H1 (cell line): ENCODE measurements at regions not wholly inside any gene's neighbourhood (a gene's known extent, or its start where the extent isn't known, plus 50 kb on each side); places are given as distances from the start of the nearest gene placed in this dataset.

Experiments used
- CTCF ChIA-PET: fragments of 300-600 bp; sonication (Branson Sonifier 250); formaldehyde crosslinking; loops from one replicate; lab custom pipeline; 2021; ENCODE audit not compliant: partially characterized antibody; lab: Charles Lee
- POLR2A ChIA-PET: fragments of 300-600 bp; sonication (Branson Sonifier 250); formaldehyde crosslinking; loops from one replicate; lab custom pipeline; 2021; ENCODE audit warnings: inconsistent platforms; ENCODE audit not compliant: partially characterized antibody; lab: Charles Lee
- DNase-seq, 2 experiments: peaks; one replicate each; pipeline versions ENCODE4 v3.0.0 to v3.0.0-alpha.2; 2010 to 2022; ENCODE audit warnings: low spot score in 2 of 2, low read depth in 1 of 2, mixed read lengths in 1 of 2
- FAIRE-seq: peaks from 2 replicates; lab custom pipeline; 2011; peaks lifted over from hg19 to GRCh38; lab: Jason Lieb, UNC
- H2AFZ ChIP-seq: 2 replicates; pipeline ENCODE4 v1.8.1; 2012; ENCODE audit warnings: low read length, inconsistent platforms
- H2AK5ac ChIP-seq: 2 replicates; pipeline ENCODE4 v1.6.1; 2013; ENCODE audit warnings: low read depth, low read length
- H2BK120ac ChIP-seq: replicated peaks from 2 replicates; pipeline ENCODE3; 2013; ENCODE audit warnings: low read depth, low read length, inconsistent platforms
- H2BK12ac ChIP-seq: 2 replicates; pipeline ENCODE4 v1.6.1; 2013; ENCODE audit warnings: low read depth, low read length
- H2BK15ac ChIP-seq: 2 replicates; pipeline ENCODE4 v1.6.1; 2013; ENCODE audit warnings: low read length
- H2BK20ac ChIP-seq: 2 replicates; pipeline ENCODE4 v1.6.1; 2013; ENCODE audit warnings: low read length
- H2BK5ac ChIP-seq: 2 replicates; pipeline ENCODE4 v1.6.1; 2013; ENCODE audit warnings: low read depth, low read length
- H3K14ac ChIP-seq: 2 replicates; pipeline ENCODE4 v1.6.1; 2013; ENCODE audit warnings: inconsistent platforms; ENCODE audit not compliant: insufficient read length
- H3K18ac ChIP-seq: 2 replicates; pipeline ENCODE4 v1.6.1; 2013; ENCODE audit warnings: low read length; ENCODE audit errors: extremely low read depth
- H3K23ac ChIP-seq: 2 replicates; pipeline ENCODE4 v1.6.1; 2013; ENCODE audit warnings: inconsistent platforms; ENCODE audit not compliant: insufficient read length
- H3K23me2 ChIP-seq: 2 replicates; pipeline ENCODE4 v1.6.1; 2013; ENCODE audit warnings: low read depth, low read length
- H3K27ac ChIP-seq: 2 replicates; pipeline ENCODE4 v1.6.1; 2011; ENCODE audit warnings: low read depth, low read length, inconsistent platforms
- H3K27me3 ChIP-seq, 4 experiments: replicated peaks in 1 of 4; 1 replicate in 1 of 4; 2 replicates in 3 of 4; pipeline versions ENCODE4 v1.6.1 to v1.8.1; 2011 to 2013; ENCODE audit warnings: low read length in 3 of 4, mild to moderate bottlenecking in 3 of 4, inconsistent platforms in 2 of 4, mixed read lengths in 2 of 4, moderate library complexity in 1 of 4; ENCODE audit not compliant: control insufficient read depth in 3 of 4, insufficient read depth in 3 of 4; ENCODE audit errors: extremely low read depth in 1 of 4
- H3K36me3 ChIP-seq, 4 experiments: 2 replicates each; pipeline versions ENCODE4 v1.6.1 to v1.8.1; 2011 to 2013; ENCODE audit warnings: mild to moderate bottlenecking in 4 of 4, low read length in 3 of 4, moderate library complexity in 2 of 4, control low read depth in 1 of 4, inconsistent platforms in 1 of 4; ENCODE audit not compliant: insufficient read depth in 4 of 4, control insufficient read depth in 2 of 4
- H3K4ac ChIP-seq: replicated peaks from 2 replicates; pipeline ENCODE3; 2013; ENCODE audit warnings: low read length, low read depth, mixed read lengths, inconsistent platforms; ENCODE audit not compliant: insufficient read length
- H3K4me1 ChIP-seq, 4 experiments: replicated peaks in 1 of 4; 1 replicate in 1 of 4; 2 replicates in 3 of 4; pipeline versions ENCODE4 v1.6.1 to v1.8.1; 2011 to 2013; ENCODE audit warnings: low read length in 3 of 4, inconsistent platforms in 2 of 4, mixed read lengths in 1 of 4; ENCODE audit not compliant: insufficient read depth in 4 of 4, control insufficient read depth in 3 of 4
- H3K4me2 ChIP-seq, 2 experiments: 2 replicates each; pipeline versions ENCODE4 v1.6.1 to v1.8.1; 2011 to 2013; ENCODE audit warnings: low read depth in 2 of 2, low read length in 2 of 2, control low read depth in 1 of 2, inconsistent platforms in 1 of 2, mild to moderate bottlenecking in 1 of 2; ENCODE audit not compliant: insufficient read depth in 1 of 2
- H3K4me3 ChIP-seq, 4 experiments: fragments of 200-600, 300-600 bp in 1 of 4; sonication (generic), shearing (Covaris generic), sonication (Bioruptor Twin) in 1 of 4; 2 replicates each; pipeline versions ENCODE4 v1.5.1 to v1.8.1; 2011 to 2016; ENCODE audit warnings: low read length in 4 of 4, low read depth in 3 of 4, control low read depth in 2 of 4, inconsistent platforms in 2 of 4, mild to moderate bottlenecking in 2 of 4, mixed read lengths in 1 of 4, moderate library complexity in 1 of 4; ENCODE audit not compliant: insufficient read depth in 2 of 4; ENCODE audit errors: extremely low read depth in 1 of 4
- H3K56ac ChIP-seq: replicated peaks from 2 replicates; pipeline ENCODE3; 2013; ENCODE audit warnings: low read depth, mild to moderate bottlenecking, mixed read lengths, low read length, inconsistent platforms; ENCODE audit not compliant: insufficient read length
- H3K79me1 ChIP-seq: 2 replicates; pipeline ENCODE4 v1.6.1; 2013; ENCODE audit warnings: low read depth, low read length, control low read depth
- H3K79me2 ChIP-seq, 2 experiments: 2 replicates each; pipeline versions ENCODE4 v1.6.1 to v1.8.1; 2012 to 2013; ENCODE audit warnings: low read length in 2 of 2, mild to moderate bottlenecking in 2 of 2, inconsistent platforms in 1 of 2; ENCODE audit not compliant: insufficient read depth in 2 of 2, control insufficient read depth in 1 of 2
- H3K9ac ChIP-seq, 4 experiments: replicated peaks in 1 of 4; 1 replicate in 1 of 4; 2 replicates in 3 of 4; pipeline versions ENCODE4 v1.6.1 to v1.8.1; 2011 to 2013; ENCODE audit warnings: low read depth in 3 of 4, low read length in 3 of 4, control low read depth in 2 of 4, mild to moderate bottlenecking in 2 of 4, moderate library complexity in 2 of 4, inconsistent platforms in 1 of 4; ENCODE audit errors: extremely low read depth in 1 of 4
- H3K9me3 ChIP-seq, 2 experiments: 2 replicates each; pipeline versions ENCODE4 v1.6.1 to v1.8.1; 2012 to 2013; ENCODE audit warnings: mild to moderate bottlenecking in 2 of 2, moderate library complexity in 2 of 2, control low read depth in 1 of 2, inconsistent platforms in 1 of 2, low read depth in 1 of 2, low read length in 1 of 2, mixed read lengths in 1 of 2; ENCODE audit not compliant: insufficient read depth in 2 of 2
- H4K20me1 ChIP-seq, 2 experiments: replicated peaks in 1 of 2; 2 replicates each; pipeline versions ENCODE3 to v1.8.1; 2011 to 2013; ENCODE audit warnings: inconsistent platforms in 2 of 2, low read length in 2 of 2, mild to moderate bottlenecking in 1 of 2; ENCODE audit not compliant: insufficient read depth in 2 of 2, control insufficient read depth in 1 of 2
- H4K5ac ChIP-seq: 2 replicates; pipeline ENCODE4 v1.6.1; 2013; ENCODE audit warnings: low read length, low read depth, mixed read lengths, inconsistent platforms; ENCODE audit not compliant: insufficient read length
- H4K8ac ChIP-seq: 2 replicates; pipeline ENCODE4 v1.8.0; 2013; ENCODE audit warnings: mild to moderate bottlenecking, moderate library complexity, low read length, inconsistent platforms; ENCODE audit not compliant: insufficient read depth; ENCODE audit errors: extremely low read depth
- H4K91ac ChIP-seq: replicated peaks from 2 replicates; pipeline ENCODE3; 2013; ENCODE audit warnings: low read length, mixed read lengths, inconsistent platforms; ENCODE audit not compliant: insufficient read length
- BACH1 ChIP-seq: IDR thresholded peaks from 2 replicates; pipeline ENCODE4 v1.6.1; 2012; ENCODE audit warnings: low read length, improper control_type of control experiment
- BCL11A ChIP-seq, 2 experiments: IDR thresholded peaks; one replicate each; pipeline ENCODE4 v1.6.1; 2011; ENCODE audit warnings: low read depth in 2 of 2, low read length in 2 of 2, mild to moderate bottlenecking in 2 of 2
- CBX5 ChIP-seq: fragments of 300-800, 300-1000 bp; sonication (generic); IDR thresholded peaks from 2 replicates; pipeline ENCODE4 v1.7.1; 2016; ENCODE audit warnings: antibody characterized with exemption, low read length, low read depth
- CBX8 ChIP-seq: fragments of 300-800, 300-1000 bp; sonication (generic); IDR thresholded peaks from 2 replicates; pipeline ENCODE4 v1.7.1; 2016; ENCODE audit warnings: low read depth, low read length, borderline replicate concordance
- CHD1 ChIP-seq: IDR thresholded peaks from 2 replicates; pipeline ENCODE4 v1.6.1; 2012; ENCODE audit warnings: low read depth, low read length, improper control_type of control experiment
- CREB1 ChIP-seq: IDR thresholded peaks from 2 replicates; pipeline ENCODE4 v1.6.1; 2012; ENCODE audit warnings: inconsistent platforms
- FOSL1 ChIP-seq: IDR thresholded peaks from 2 replicates; pipeline ENCODE4 v1.6.1; 2011; ENCODE audit warnings: mild to moderate bottlenecking, low read depth, low read length, moderate library complexity; ENCODE audit not compliant: insufficient read depth
- JUND ChIP-seq: IDR thresholded peaks from 2 replicates; pipeline ENCODE4 v1.6.1; 2011; ENCODE audit warnings: mild to moderate bottlenecking, improper control_type of control experiment, low read length
- KDM5A ChIP-seq: fragments of 200-600 bp; IDR thresholded peaks from 2 replicates; pipeline ENCODE4 v1.7.1; 2012; ENCODE audit warnings: mild to moderate bottlenecking, low read length, inconsistent platforms, mixed read lengths
- NANOG ChIP-seq: IDR thresholded peaks from 2 replicates; pipeline ENCODE4 v1.6.1; 2011; ENCODE audit warnings: low read length, low read depth, mild to moderate bottlenecking, inconsistent platforms; ENCODE audit not compliant: insufficient read depth, poor library complexity, severe bottlenecking
- RBBP5 ChIP-seq: IDR thresholded peaks from 2 replicates; pipeline ENCODE4 v1.7.1; 2012; ENCODE audit warnings: low read depth, mild to moderate bottlenecking, inconsistent platforms, low read length, moderate library complexity, borderline replicate concordance
- SUZ12 ChIP-seq: fragments of 200-600 bp; sonication (generic); IDR thresholded peaks from 2 replicates; pipeline ENCODE4 v1.6.1; 2012; ENCODE audit warnings: mild to moderate bottlenecking, inconsistent platforms, low read length, moderate library complexity, mixed read lengths
- TBP ChIP-seq: IDR thresholded peaks from 2 replicates; pipeline ENCODE4 v1.6.1; 2011; ENCODE audit warnings: low read depth, low read length, improper control_type of control experiment
- USF2 ChIP-seq: IDR thresholded peaks from 2 replicates; pipeline ENCODE4 v1.6.1; 2011; ENCODE audit warnings: low read length, improper control_type of control experiment
- WGBS, 2 experiments: shearing (Covaris generic) in 1 of 2; methylation state at CpG; one replicate each; pipeline versions ENCODE4 v1.1.6 to v1.1.7; 2013 to 2015; ENCODE audit warnings: low lambda C conversion rate in 2 of 2, mixed read lengths in 2 of 2, inconsistent platforms in 1 of 2, low coverage in 1 of 2, missing lambda C conversion rate in 1 of 2; ENCODE audit not compliant: insufficient replicate concordance in 2 of 2, insufficient coverage in 1 of 2, insufficient read length in 1 of 2; ENCODE audit errors: extremely low coverage in 1 of 2, missing lambda C conversion rate in 1 of 2; 5-methylcytosine and 5-hydroxymethylcytosine counted together

DNA sequence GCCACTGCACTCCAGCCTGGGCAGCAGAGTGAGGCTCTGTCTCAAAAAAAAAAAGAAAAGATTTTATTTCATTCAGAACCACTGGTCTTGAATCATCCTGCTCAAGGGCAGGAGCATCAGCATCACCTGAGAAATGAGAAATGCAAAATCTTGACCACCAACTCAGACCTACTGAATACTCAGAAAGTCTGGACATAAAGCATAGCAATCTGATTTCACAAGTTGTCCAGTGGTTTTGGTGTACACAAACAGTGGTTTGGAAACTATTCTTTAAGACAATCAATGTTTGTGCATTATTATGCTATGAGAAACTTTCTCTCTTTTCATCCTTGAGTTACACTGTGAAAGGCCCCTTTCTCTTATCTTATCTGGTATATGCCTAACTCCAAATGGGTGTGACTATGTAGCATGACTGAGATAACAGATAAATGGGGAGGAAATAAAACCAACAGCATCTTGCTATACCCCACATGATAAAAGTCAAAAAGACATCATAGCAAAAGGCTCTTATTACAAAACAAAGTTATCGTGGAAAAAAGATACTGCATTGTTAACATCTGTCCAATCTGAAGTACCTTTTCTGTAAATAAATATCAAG is 174.2 kb upstream of the STT3B start:
- Histone ChIP-seq H3K79me2 (no peaks in the 10 kb centered on the region), H3K79me1 (no peaks in the 10 kb centered on the region)
- TF ChIP-seq RBBP5, result no peak
- no peak for TF ChIP-seq BCL11A (IDR thresholded peaks at IDR 0.05; ENCODE audit: low read depth in 2 of 2, low read length in 2 of 2)
- TF ChIP-seq JUND, result no peak
- no peak for TF ChIP-seq SUZ12
- TF ChIP-seq KDM5A, result no peak
- no peak for TF ChIP-seq USF2
- no peak for TF ChIP-seq FOSL1
- TF ChIP-seq NANOG, result no peak
- no peak for TF ChIP-seq CREB1
- no peak for TF ChIP-seq BACH1
- no peak for TF ChIP-seq CBX8
- no peak for TF ChIP-seq CHD1
- TF ChIP-seq TBP, result no peak
- no peak for TF ChIP-seq CBX5

More for the DNA sequence above, 174.2 kb upstream of the STT3B start:
- CTCF ChIA-PET, result no interaction called here
- H4K5ac ChIP-seq, result no peak overlapping the region
- no peak overlapping the region for H2AK5ac ChIP-seq
- no peak overlapping the region for H3K14ac ChIP-seq
- no peak overlapping the region for H3K18ac ChIP-seq
- H3K4ac ChIP-seq, result no peak overlapping the region
- H4K20me1 ChIP-seq, result no peaks in the 10 kb centered on the region
- H2AFZ ChIP-seq, result no peak overlapping the region
- H3K23ac ChIP-seq, result no peak overlapping the region
- H3K9me3 ChIP-seq, result no peaks in the 10 kb centered on the region
- DNase-seq (no peak), FAIRE-seq (peak; percentile 13)
- no peak overlapping the region for H4K8ac ChIP-seq
- no peaks in the 10 kb centered on the region; a peak in 1 of 7 replicates for H3K4me1 ChIP-seq
- H2BK5ac ChIP-seq, result no peak overlapping the region
- H2BK120ac ChIP-seq, result no peak overlapping the region
- H3K56ac ChIP-seq, result no peak overlapping the region
- no peak overlapping the region for H3K4me2 ChIP-seq
- H3K27ac ChIP-seq, result no peak overlapping the region
- H2BK12ac ChIP-seq, result no peak overlapping the region
- no peak overlapping the region for H2BK15ac ChIP-seq
- POLR2A ChIA-PET, result no interaction called here
- H3K36me3 ChIP-seq, result no peaks in the 10 kb centered on the region
- no peaks in the 10 kb centered on the region for H3K27me3 ChIP-seq
- no peak overlapping the region for H2BK20ac ChIP-seq
- no peak overlapping the region for H4K91ac ChIP-seq
- no peak overlapping the region for H3K4me3 ChIP-seq
- WGBS, 2 experiments, result 94% methylated on average over 1 of the region's 1 CpG; no CpG with 5 or more reads in 1 of the 2 experiments
- no peak overlapping the region for H3K9ac ChIP-seq
- H3K23me2 ChIP-seq, result no peaks in the 10 kb centered on the region
